ENCODE measurements at regions not wholly inside any gene's neighbourhood (a gene's known extent, or its start where the extent isn't known, plus 50 kb on each side); places are given as distances from the start of the nearest gene placed in this dataset.

DNA sequence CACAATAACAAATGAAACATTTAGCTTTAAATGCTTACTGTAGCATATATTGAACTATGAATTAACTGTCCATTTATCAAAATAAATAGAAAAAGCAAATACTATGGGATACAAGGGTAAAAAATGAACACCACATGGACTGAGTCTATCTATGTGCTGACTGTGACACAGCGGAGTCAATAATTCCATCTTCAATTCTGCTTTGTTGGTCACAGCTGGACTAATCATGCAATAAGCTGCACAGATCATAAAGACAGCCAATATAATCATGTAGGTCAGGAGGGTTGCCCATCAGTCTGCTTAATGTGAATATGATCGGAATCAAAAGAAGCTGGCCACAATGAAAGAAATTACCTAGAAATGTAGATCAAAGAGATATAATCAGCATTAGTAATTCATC is 95.7 kb upstream of the FAM47A start:
- DNase-seq: no peak

GRCh38 chrX:34223574-34223973 is 91.5 kb upstream of the FAM47A start:
- no peak for DNase-seq

DNA sequence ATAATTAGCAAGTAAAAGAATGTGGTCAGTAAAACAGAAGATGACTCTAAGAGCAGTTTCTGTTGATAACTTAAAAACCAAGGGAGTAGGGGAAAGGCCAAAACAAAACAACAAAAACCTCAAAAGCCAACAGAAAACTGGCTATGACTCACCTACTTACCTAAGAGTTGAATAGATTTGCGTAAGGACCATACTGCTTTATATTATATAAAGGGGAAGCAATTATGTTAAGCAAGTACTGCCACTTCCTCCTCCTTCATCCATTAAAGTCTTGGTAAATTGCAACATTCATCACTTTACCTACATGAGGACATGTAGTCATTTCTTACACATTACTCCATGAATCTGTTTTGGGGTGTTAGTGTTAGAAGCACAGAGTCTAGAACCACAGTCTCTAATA is 85.9 kb upstream of the FAM47A start:
- DNase-seq: peak; percentile 40

DNA sequence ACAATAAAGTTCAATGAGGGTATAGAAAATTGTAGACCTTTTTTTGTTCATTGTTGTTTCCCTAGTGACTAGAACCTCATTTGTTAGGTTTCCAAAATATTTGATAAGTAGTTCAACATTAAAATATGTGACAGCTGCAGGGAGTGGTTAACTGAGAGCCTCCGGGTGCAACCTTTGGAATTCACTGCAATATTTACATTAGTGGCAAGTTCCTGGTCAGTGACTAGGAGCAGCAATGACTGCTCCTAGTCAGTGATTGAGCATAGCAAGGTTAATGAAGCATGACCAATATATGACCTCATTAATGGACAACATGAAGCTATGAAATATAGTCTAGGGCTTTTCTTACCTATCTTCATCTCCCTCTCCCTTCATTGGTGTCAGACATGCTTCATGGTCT is 65.8 kb upstream of the FAM47A start:
- DNase-seq: no peak
